ENCODE measurements at regions not wholly inside any gene's neighbourhood (a gene's known extent, or its start where the extent isn't known, plus 50 kb on each side); places are given as distances from the start of the nearest gene placed in this dataset.

DNA sequence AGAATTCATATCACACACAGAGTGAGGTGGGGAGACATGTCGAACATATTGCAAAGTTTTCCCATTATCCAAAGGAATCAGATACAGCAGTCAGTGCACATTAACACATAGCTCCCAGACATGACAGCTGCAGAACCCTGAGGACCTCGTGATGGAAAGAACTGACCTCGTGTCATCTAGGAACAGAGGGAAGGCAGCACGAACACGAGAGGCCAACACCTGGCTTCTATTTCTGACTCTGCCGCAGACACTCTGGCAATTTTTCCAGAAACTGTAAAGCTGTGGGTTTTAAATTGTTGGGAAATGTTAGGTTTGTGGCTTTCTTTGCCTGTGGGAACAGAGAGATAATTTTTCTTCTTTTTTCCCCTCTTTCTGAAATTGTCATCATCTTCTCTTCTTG lies 315.0 kb upstream of the PIK3R1 start:
- RAD21 ChIA-PET (ENCODE audit: low non-redundant PET in 1 of 2, low total read pairs in 2 of 2, uncharacterized antibody in 2 of 2, unreplicated experiment in 2 of 2) = no interaction called here
- peaks cover 8% of the 10 kb centered on the region; the same call in 1 of the 2 replicates for H3K27me3 ChIP-seq (ENCODE audit: insufficient read depth, low read length)
- no peak overlapping the region for H3K27ac ChIP-seq (ENCODE audit: low read depth, low read length)
- H3K9me2 ChIP-seq (ENCODE audit: insufficient read depth) = no peaks in the 10 kb centered on the region
- H3K4me1 ChIP-seq (ENCODE audit: control insufficient read depth in 1 of 2, insufficient read depth in 2 of 2, low read length in 2 of 2) = no peaks in the 10 kb centered on the region
- no peaks in the 10 kb centered on the region for H3K9me3 ChIP-seq (ENCODE audit: control insufficient read depth in 1 of 2, insufficient read depth in 1 of 2, low read depth in 1 of 2, low read length in 2 of 2)
- H2AFZ ChIP-seq (ENCODE audit: low read depth, low read length, poor library complexity, severe bottlenecking) = no peak overlapping the region
- H3K9ac ChIP-seq (ENCODE audit: low read length) = no peak overlapping the region
- no peak overlapping the region for H3K4me2 ChIP-seq (ENCODE audit: low read length)
- no peaks in the 10 kb centered on the region for H3K36me3 ChIP-seq (ENCODE audit: control insufficient read depth in 1 of 2, insufficient read depth in 2 of 2, low read length in 2 of 2)
- H3K79me2 ChIP-seq (ENCODE audit: insufficient read depth, low read length) = no peaks in the 10 kb centered on the region
- ATAC-seq (no peak), DNase-seq (ENCODE audit: low read depth, low spot score) (no peak)
- no peak overlapping the region for H3K4me3 ChIP-seq (replicated peaks in 1 of 2; ENCODE audit: low read depth in 1 of 2, low read length in 2 of 2)
- intact Hi-C loops (cut with micrococcal nuclease) = no loop called here
- CTCF ChIA-PET = no interaction called here
- TF ChIP-seq, protein P1, sequence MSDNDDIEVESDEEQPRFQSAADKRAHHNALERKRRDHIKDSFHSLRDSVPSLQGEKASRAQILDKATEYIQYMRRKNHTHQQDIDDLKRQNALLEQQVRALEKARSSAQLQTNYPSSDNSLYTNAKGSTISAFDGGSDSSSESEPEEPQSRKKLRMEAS (IDR thresholded peaks at IDR 0.05) = no peak
- TF ChIP-seq ELF1 (IDR thresholded peaks at IDR 0.05; ENCODE audit: borderline replicate concordance, low read depth) (no peak), EGR1 (IDR thresholded peaks at IDR 0.05; ENCODE audit: low read depth) (no peak), SIN3A (IDR thresholded peaks at IDR 0.05; ENCODE audit: low read depth) (no peak), ZFX (IDR thresholded peaks at IDR 0.05) (no peak), EZH2 (IDR thresholded peaks at IDR 0.05) (no peak), POLR2A (IDR thresholded peaks at IDR 0.05; ENCODE audit: borderline replicate concordance, extremely low read depth, insufficient read depth, insufficient read length) (no peak), FOSL1 (IDR thresholded peaks at IDR 0.05; ENCODE audit: low read depth) (no peak), TCF7L2 (IDR thresholded peaks at IDR 0.05; ENCODE audit: borderline replicate concordance, extremely low read depth, insufficient read depth, insufficient read length) (no peak), SP1 (IDR thresholded peaks at IDR 0.05; ENCODE audit: low read depth) (no peak), POLR2AphosphoS5 (IDR thresholded peaks at IDR 0.05; ENCODE audit: low read depth, low read length) (no peak), ZNF274 (IDR thresholded peaks at IDR 0.05; ENCODE audit: low read depth, low read length) (no peak), RAD21 (IDR thresholded peaks at IDR 0.05; ENCODE audit: low read depth) (no peak)
- TF ChIP-seq, protein P2, sequence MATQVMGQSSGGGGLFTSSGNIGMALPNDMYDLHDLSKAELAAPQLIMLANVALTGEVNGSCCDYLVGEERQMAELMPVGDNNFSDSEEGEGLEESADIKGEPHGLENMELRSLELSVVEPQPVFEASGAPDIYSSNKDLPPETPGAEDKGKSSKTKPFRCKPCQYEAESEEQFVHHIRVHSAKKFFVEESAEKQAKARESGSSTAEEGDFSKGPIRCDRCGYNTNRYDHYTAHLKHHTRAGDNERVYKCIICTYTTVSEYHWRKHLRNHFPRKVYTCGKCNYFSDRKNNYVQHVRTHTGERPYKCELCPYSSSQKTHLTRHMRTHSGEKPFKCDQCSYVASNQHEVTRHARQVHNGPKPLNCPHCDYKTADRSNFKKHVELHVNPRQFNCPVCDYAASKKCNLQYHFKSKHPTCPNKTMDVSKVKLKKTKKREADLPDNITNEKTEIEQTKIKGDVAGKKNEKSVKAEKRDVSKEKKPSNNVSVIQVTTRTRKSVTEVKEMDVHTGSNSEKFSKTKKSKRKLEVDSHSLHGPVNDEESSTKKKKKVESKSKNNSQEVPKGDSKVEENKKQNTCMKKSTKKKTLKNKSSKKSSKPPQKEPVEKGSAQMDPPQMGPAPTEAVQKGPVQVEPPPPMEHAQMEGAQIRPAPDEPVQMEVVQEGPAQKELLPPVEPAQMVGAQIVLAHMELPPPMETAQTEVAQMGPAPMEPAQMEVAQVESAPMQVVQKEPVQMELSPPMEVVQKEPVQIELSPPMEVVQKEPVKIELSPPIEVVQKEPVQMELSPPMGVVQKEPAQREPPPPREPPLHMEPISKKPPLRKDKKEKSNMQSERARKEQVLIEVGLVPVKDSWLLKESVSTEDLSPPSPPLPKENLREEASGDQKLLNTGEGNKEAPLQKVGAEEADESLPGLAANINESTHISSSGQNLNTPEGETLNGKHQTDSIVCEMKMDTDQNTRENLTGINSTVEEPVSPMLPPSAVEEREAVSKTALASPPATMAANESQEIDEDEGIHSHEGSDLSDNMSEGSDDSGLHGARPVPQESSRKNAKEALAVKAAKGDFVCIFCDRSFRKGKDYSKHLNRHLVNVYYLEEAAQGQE (IDR thresholded peaks at IDR 0.05; ENCODE audit: low read depth) = no peak
- TF ChIP-seq, protein P3, sequence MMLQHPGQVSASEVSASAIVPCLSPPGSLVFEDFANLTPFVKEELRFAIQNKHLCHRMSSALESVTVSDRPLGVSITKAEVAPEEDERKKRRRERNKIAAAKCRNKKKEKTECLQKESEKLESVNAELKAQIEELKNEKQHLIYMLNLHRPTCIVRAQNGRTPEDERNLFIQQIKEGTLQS (IDR thresholded peaks at IDR 0.05) = no peak
- H4K20me1 ChIP-seq (ENCODE audit: insufficient read depth) = no peaks in the 10 kb centered on the region
- BruUV-seq (replicated peaks) = no TSS peak
- POLR2A ChIA-PET = no interaction called here
